Stimulated activated CD4-positive, alpha-beta T cell treated with anti-CD3 and anti-CD28 coated beads, TNF-alpha, amount 100 ng/mL, for 1 hour (primary cell): ENCODE measurements at regions not wholly inside any gene's neighbourhood (a gene's known extent, or its start where the extent isn't known, plus 50 kb on each side); places are given as distances from the start of the nearest gene placed in this dataset.

Source experiments
- DNase-seq, 3 donors: peaks; one replicate each; pipeline ENCODE4 v3.0.0-alpha.2; 2020; ENCODE audit warnings: low read depth in 3 of 3, low spot score in 1 of 3

GRCh38 chr21:24418671-24419070, 1188.6 kb downstream of the MRPL39 start:
- DNase-seq: no peak

DNA sequence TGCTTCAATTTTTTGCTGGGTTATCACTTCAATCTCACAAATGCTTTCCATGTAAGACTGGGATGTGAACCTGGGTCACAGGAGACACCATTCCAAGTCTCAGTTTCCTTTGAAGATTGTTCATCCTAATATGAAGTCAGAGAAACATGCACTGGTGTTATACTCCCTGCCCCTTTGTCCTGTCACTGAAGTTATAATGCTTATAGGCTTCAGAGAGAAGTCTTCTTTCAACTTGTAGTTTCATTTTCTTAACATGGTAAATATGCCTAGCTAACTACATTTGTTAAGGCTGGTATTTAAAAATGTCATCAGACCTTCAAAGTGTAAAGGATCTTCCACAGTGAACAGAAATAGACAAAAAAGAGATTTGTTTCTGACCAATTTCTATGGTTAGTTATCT, 1195.9 kb downstream of the MRPL39 start:
- no peak for DNase-seq

- DNase-seq: no peak
Measured at GRCh38 chr21:24403221-24403620, 1204.1 kb downstream of the MRPL39 start.

- no peak for DNase-seq
Measured at GRCh38 chr21:24395320-24395923, 1211.9 kb downstream of the MRPL39 start.

- DNase-seq: no peak
Measured at GRCh38 chr21:24375201-24375600, 1232.1 kb downstream of the MRPL39 start.

DNA sequence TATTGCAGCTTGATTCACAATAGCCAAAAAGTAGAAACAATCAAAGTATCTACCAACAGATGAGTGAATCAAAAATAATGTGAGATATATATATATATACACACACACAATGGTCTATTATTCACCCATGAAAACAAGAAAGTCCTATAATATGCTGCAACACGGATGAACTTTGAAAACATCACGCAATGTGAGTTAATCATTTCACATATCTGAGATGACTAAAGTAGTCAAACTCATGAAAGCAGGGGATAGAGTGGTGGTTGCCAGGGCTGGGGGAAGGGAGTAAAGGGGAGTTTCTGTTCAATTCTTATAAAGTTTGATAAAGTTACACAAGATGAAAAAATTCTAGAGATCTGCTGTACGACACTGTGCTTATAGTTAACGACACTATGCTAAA, 1234.8 kb downstream of the MRPL39 start:
- no peak for DNase-seq

DNA sequence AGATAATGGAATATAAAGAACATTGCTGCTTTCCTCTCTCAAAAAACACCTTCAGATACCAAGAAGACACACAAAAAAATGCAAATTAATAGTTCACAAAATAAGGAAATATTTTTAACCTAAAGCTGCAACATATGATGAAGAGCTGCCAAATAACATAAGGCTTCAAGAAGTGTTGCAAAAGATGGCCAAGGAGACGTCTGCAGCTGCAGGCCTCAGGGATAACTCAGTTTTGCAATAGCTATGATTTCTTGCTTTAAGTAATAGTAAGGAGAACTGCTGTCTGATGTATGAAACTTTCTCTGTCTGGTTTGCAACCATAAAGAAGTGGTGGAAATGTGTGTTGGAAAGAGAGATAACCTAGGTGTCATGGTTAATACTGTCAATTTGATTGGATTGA, 1237.5 kb downstream of the MRPL39 start:
- DNase-seq: no peak

- no peak for DNase-seq
Measured at GRCh38 chr21:24369278-24369677, 1238.0 kb downstream of the MRPL39 start.

DNA sequence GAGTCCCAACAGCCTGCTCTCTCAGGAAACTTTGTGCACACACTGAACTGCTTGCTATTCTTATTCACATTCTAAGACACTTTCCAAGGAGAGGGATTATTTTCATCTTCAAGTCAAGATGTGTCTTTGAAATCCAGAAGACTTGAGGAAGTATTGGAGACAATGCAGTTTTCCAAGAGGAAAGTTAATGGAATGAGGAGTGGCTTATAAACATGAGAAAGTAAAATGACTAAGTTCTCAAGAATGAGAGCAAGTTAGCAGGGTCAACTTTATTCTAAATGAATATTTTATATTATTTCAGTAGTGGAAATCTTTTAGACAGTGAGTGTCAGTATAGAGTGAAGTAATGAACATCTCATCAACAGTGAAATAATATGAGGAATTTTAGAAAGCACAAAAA, 1239.3 kb downstream of the MRPL39 start:
- no peak for DNase-seq

- no peak for DNase-seq
Measured at GRCh38 chr21:24353492-24353891, 1253.8 kb downstream of the MRPL39 start.

DNA sequence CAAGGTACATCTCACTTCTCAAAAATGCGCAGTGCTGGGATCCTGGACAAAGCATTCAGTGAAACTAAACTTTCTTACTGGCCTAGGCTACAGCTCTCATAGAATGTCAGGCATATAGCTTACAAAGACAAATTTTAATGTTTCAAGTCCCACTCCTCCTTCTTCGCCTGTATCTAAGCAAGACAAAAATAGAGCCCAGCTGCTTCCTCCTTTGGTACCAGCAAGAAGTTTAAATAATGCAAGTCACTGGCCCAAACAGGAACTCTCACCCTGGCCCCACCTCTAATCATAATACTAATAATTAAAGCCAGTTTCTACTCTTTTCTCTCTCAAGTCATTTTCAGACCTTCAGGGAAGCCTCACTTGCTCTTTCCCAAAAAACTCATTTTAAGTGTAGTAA, 1267.9 kb downstream of the MRPL39 start:
- DNase-seq: no peak

- no peak for DNase-seq
Measured at GRCh38 chr21:24336491-24336890, 1270.8 kb downstream of the MRPL39 start.

GRCh38 chr21:24323536-24323935, 1283.7 kb downstream of the MRPL39 start:
- DNase-seq: no peak

DNA sequence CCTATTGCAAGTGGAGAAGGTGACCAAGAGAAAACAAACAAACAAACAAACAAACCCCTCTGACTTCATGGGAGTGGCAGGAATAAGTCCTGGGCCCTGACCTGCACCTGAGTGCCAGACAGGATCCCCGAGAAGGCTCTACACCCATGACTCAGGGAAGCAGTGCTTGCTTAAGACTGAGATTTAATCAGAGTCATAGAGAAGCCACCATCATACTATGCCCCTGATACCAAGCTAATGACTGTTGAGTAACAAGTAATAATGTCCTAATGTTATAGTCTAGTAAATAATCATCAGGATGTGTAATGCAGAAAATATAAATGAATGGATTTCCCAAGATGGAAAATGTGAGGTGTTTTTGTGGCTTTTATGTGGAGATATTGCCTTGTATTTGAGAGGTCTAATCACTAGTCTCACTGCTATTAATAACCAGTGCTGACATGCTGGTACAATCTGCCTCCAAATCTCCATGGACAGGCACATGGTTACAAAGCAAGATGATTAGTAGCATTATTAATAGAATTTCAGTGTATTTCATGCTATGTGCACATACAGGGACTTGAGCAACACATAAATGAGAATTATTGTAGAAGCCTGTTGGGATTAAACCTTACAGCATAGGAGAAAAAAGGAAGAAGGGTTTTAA, 1290.9 kb downstream of the MRPL39 start:
- DNase-seq: no peak

DNA sequence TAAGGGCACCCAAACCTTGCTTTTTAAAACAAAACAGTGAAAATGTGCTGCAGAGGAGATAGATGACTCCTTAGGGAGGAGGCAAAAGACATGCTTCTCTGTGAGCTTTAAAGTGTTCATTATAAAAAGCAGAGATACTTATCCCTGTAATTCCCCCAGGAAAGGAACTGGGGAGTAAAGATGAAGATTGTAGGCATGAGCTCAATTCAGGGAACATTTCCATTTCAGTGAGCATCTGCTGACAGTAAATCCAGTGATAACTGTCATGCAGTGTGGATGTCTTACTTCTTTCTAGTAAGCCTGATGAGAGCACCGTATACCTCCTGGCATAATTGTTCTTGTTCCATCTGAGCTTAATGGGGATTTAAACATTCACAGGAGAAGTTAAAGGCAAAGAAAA, 1296.5 kb downstream of the MRPL39 start:
- no peak for DNase-seq

GRCh38 chr21:24308183-24308582, 1299.1 kb downstream of the MRPL39 start:
- DNase-seq: no peak

GRCh38 chr21:24302400-24302799, 1304.9 kb downstream of the MRPL39 start:
- no peak for DNase-seq

- DNase-seq: no peak
Measured at GRCh38 chr21:24298040-24298439, 1309.2 kb downstream of the MRPL39 start.

DNA sequence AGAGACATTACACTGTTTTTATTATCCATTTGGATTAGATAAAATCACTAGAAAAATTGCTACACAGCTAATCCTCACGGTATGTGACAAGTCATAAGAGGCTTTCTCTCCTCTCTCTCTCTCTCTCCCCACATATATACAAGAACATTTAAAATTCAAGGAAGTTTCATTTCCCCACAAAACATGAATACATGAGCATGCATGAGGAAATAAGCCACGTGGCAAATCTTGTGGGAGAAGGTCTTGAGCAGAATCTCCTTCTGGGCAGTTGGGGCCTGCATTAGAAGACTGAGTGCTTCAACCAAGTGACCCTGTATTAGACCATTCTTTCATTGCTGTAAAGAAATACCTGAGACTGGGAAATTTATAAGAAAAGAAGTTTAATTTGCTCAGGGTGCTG, 1313.1 kb downstream of the MRPL39 start:
- no peak for DNase-seq

DNA sequence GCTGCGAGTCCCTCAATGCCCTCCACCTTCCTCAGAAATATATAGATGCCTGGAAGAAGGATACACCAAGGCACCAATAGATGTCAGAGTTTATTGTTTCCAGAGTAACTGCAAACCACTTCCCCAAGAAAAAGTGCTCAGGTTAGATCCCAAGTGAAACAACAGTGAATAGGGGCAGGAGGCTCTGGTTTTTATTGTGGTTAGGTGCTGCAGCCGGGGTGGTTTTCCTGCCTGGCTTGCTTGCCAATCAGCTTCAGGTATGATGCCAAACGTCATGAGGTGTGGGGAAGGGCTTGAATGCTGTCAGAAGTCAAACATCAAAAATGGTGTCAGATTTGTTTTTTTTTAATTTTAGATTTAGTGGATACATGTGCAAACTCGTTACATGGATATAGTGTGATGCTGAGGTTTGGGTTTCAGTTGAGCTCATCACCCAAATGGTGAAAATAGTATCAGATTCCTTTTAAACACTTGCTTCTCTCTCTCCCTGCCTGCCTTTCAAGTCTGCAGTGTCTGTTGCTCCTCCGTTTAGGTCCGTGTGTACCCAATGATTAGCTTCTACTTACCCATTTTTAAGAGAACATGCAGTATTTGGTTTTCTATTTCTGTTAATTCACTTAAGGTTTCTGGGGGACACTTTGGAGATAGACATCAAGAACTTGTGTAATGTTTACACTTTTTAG, 1317.0 kb downstream of the MRPL39 start:
- no peak for DNase-seq

DNA sequence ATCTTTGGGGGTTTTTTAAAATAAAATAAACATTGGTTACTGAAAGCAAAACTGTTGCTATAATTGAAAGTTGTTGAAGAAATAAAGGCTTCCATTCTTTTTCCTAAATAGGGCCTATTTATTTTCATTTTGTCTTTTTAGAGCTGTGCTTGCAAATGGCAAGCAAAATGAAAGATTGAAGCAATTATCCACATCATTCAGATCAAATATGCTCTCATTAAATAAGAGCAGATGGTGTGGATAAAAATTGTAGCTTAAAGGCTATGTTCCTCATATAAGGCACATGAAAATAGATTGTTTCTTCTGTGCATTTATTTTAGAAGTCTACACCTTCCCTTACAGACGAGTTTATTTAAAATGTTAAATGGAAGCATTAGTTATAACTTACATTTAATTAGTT, 1317.7 kb downstream of the MRPL39 start:
- no peak for DNase-seq

DNA sequence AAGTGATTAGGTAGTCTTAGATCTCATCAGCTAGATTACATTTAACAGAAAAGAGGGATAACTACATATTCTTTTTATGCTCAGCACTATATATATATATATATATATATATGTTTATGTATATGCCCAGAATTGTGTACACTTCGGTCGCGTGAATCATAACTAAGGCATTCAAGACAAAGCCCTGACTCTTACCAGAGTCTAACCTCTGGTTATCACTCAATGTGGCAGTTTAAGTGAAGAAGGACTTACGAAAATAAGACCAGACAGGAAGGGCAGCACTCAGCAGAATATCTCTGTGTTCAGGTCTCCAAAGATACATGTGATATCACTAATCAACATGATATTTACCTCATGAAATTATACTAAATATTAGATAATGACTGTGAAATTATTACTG, 1326.7 kb downstream of the MRPL39 start:
- no peak for DNase-seq

- no peak for DNase-seq
Measured at GRCh38 chr21:24278711-24279110, 1328.6 kb downstream of the MRPL39 start.
